HG02759 (cell line): ENCODE measurements at regions not wholly inside any gene's neighbourhood (a gene's known extent, or its start where the extent isn't known, plus 50 kb on each side); places are given as distances from the start of the nearest gene placed in this dataset.

Experiments
- ATAC-seq: cut with Tn5 transposase; IDR thresholded peaks from one replicate; pipeline ENCODE4 v1.9.1; 2021; ENCODE audit warnings: mild to moderate bottlenecking, moderate library complexity; ENCODE audit not compliant: unreplicated experiment

GRCh38 chr5:165920655-165921054, 2370.8 kb upstream of the WWC1 start:
- ATAC-seq, result no peak

- no peak for ATAC-seq
Measured at GRCh38 chr5:165928971-165929370, 2362.5 kb upstream of the WWC1 start.

GRCh38 chr5:165940541-165940940, 2350.9 kb upstream of the WWC1 start:
- ATAC-seq, result no peak

- ATAC-seq, result no peak
Measured at GRCh38 chr5:165956854-165957253, 2334.6 kb upstream of the WWC1 start.

GRCh38 chr5:165981671-165982070, 2309.8 kb upstream of the WWC1 start:
- no peak for ATAC-seq

- ATAC-seq, result no peak
Measured at GRCh38 chr5:165996201-165996875, 2295.1 kb upstream of the WWC1 start.

- ATAC-seq, result no peak
Measured at GRCh38 chr5:165999693-166000320, 2291.6 kb upstream of the WWC1 start.

GRCh38 chr5:166004006-166004405, 2287.4 kb upstream of the WWC1 start:
- ATAC-seq, result no peak

- no peak for ATAC-seq
Measured at GRCh38 chr5:166013415-166013814, 2278.0 kb upstream of the WWC1 start.

GRCh38 chr5:166014256-166014655, 2277.2 kb upstream of the WWC1 start:
- ATAC-seq, result no peak

GRCh38 chr5:166018716-166019115, 2272.7 kb upstream of the WWC1 start:
- no peak for ATAC-seq

GRCh38 chr5:166022065-166022464, 2269.4 kb upstream of the WWC1 start:
- no peak for ATAC-seq

- no peak for ATAC-seq
Measured at GRCh38 chr5:166024970-166025369, 2266.5 kb upstream of the WWC1 start.

GRCh38 chr5:166027582-166027981, 2263.9 kb upstream of the WWC1 start:
- ATAC-seq, result no peak

GRCh38 chr5:166031926-166032325, 2259.5 kb upstream of the WWC1 start:
- no peak for ATAC-seq

GRCh38 chr5:166032601-166033000, 2258.8 kb upstream of the WWC1 start:
- ATAC-seq, result no peak

GRCh38 chr5:166045961-166046360, 2245.5 kb upstream of the WWC1 start:
- ATAC-seq, result no peak

- ATAC-seq, result no peak
Measured at GRCh38 chr5:166046956-166047355, 2244.5 kb upstream of the WWC1 start.

- no peak for ATAC-seq
Measured at GRCh38 chr5:166050531-166050930, 2240.9 kb upstream of the WWC1 start.

GRCh38 chr5:166058660-166059059, 2232.8 kb upstream of the WWC1 start:
- no peak for ATAC-seq

GRCh38 chr5:166062094-166062493, 2229.4 kb upstream of the WWC1 start:
- no peak for ATAC-seq

- no peak for ATAC-seq
Measured at GRCh38 chr5:166062719-166063118, 2228.7 kb upstream of the WWC1 start.

GRCh38 chr5:166063261-166063660, 2228.2 kb upstream of the WWC1 start:
- ATAC-seq, result no peak
